Prostate gland (tissue), 2 donors: ENCODE measurements at regions not wholly inside any gene's neighbourhood (a gene's known extent, or its start where the extent isn't known, plus 50 kb on each side); places are given as distances from the start of the nearest gene placed in this dataset.

Experiments
- DNase-seq: peaks from one replicate; pipeline ENCODE4 v3.0.0-alpha.2; 2019; ENCODE audit warnings: low spot score
- H3K27ac ChIP-seq, 2 donors: fragments of 200-600 bp; sonication (generic); 2 replicates each; pipeline ENCODE4 v1.5.1; 2017 to 2019
- H3K27me3 ChIP-seq: fragments of 200-600 bp; sonication (generic); replicated peaks from 2 replicates; pipeline ENCODE4 v1.5.1; 2019; ENCODE audit not compliant: insufficient read depth
- H3K36me3 ChIP-seq, 2 donors: fragments of 200-600 bp; sonication (generic); 1 replicate in 1 of 2; 2 replicates in 1 of 2; pipeline versions ENCODE4 v1.5.1 to v1.8.1; 2017 to 2019
- H3K4me1 ChIP-seq: fragments of 200-600 bp; sonication (generic); replicated peaks from 2 replicates; pipeline ENCODE4 v1.5.1; 2019
- H3K4me3 ChIP-seq, 2 donors: fragments of 200-600 bp; sonication (generic); 2 replicates each; pipeline ENCODE4 v1.5.1; 2017 to 2019
- H3K9me3 ChIP-seq: fragments of 200-600 bp; sonication (generic); 2 replicates; pipeline ENCODE4 v1.5.1; 2017
- CTCF ChIP-seq, 4 experiments: fragments of 200-600 bp in 2 of 4; fragments of 450-650 bp in 2 of 4; sonication (generic) in 2 of 4; IDR thresholded peaks; 1 replicate in 3 of 4; 2 replicates in 1 of 4; pipeline ENCODE4 v1.5.1; 2016 to 2019; ENCODE audit warnings: antibody characterized with exemption in 4 of 4, mild to moderate bottlenecking in 2 of 4, moderate library complexity in 2 of 4
- POLR2A ChIP-seq: fragments of 450-650 bp; IDR thresholded peaks from one replicate; pipeline ENCODE4 v1.6.1; 2016; ENCODE audit warnings: antibody characterized with exemption, mild to moderate bottlenecking
- POLR2AphosphoS5 ChIP-seq: sonication (generic); formaldehyde crosslinking; IDR thresholded peaks from one replicate; pipeline ENCODE4 v1.6.1; 2017; ENCODE audit warnings: antibody characterized with exemption
- WGBS: methylation state at CpG from one replicate; pipeline ENCODE4 v1.1.5; 2018; 5-methylcytosine and 5-hydroxymethylcytosine counted together
- intact Hi-C: fragments of 100-400 bp; cut with DNase I; formaldehyde crosslinking; loops from one replicate; pipeline ENCODE4 v1.14.2; 2022

GRCh38 chr5:61673007-61673735 is 341.1 kb downstream of the ZSWIM6 start:
- no peak for DNase-seq
- TF ChIP-seq CTCF (IDR thresholded peaks at IDR 0.05) (no peak), POLR2A (no peak)
- Histone ChIP-seq H3K9me3 (no peaks in the 10 kb centered on the region), H3K36me3 (no peaks in the 10 kb centered on the region), H3K4me1 (no peaks in the 10 kb centered on the region), H3K27ac (no peak overlapping the region), H3K27me3 (no peaks in the 10 kb centered on the region), H3K4me3 (no peak overlapping the region)
- 81% methylated on average over 9 of the region's 9 CpGs for WGBS
- intact Hi-C loops, result no loop called here

GRCh38 chr5:61674378-61674777 is 342.3 kb downstream of the ZSWIM6 start:
- no peak overlapping the region for H3K4me3 ChIP-seq
- no peaks in the 10 kb centered on the region for H3K36me3 ChIP-seq
- H3K9me3 ChIP-seq, result no peaks in the 10 kb centered on the region
- H3K27me3 ChIP-seq, result no peaks in the 10 kb centered on the region
- H3K4me1 ChIP-seq, result no peaks in the 10 kb centered on the region
- intact Hi-C loops, result no loop called here
- TF ChIP-seq POLR2A (no peak), POLR2AphosphoS5 (no peak), CTCF (IDR thresholded peaks at IDR 0.05) (no peak)
- DNase-seq, result no peak
- WGBS, result 82% methylated on average over 4 of the region's 4 CpGs
- H3K27ac ChIP-seq, result no peak overlapping the region

DNA sequence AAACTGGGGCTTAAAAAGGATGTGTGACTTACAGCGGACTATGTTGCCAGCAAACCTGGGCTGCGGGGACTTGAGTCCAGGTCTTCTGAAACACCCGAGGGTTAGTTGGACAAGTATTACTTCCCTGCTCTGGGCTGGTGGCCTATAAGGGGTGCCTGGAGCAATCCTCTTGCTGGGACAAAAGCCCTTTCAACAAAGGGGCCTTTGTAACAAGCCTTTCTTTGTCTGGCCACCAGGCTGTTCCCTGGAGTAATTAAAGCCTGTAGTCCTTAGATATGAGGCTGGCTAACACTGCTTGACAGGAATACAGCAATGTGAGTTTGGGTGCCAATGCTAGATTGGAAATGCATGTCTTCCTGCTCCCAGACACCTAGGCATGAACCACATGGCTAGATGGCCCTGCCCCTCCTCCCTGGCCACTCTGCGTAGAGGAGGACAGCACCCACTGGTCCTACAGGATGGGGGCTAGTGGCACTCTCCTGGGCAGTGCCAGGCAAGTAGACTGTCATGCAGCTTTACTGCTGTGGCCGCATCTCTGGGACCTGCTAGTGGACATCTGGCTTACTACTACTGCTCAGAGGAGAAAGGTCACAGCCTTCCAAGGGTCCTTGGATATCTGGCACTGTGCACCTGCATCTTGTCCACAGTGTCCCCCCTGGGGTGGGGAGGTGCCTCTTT is 343.1 kb downstream of the ZSWIM6 start:
- H3K4me3 ChIP-seq, result no peak overlapping the region
- no peaks in the 10 kb centered on the region for H3K4me1 ChIP-seq
- WGBS, result 55% methylated on average over 4 of the region's 5 CpGs
- no peak for DNase-seq
- intact Hi-C loops, result no loop called here
- no peak overlapping the region for H3K27ac ChIP-seq
- TF ChIP-seq POLR2AphosphoS5, result no peak
- TF ChIP-seq POLR2A, result no peak
- TF ChIP-seq CTCF (IDR thresholded peaks at IDR 0.05), result peak in 1 of 4 experiments; percentile 4
- H3K9me3 ChIP-seq, result no peaks in the 10 kb centered on the region
- no peaks in the 10 kb centered on the region for H3K27me3 ChIP-seq
- no peaks in the 10 kb centered on the region for H3K36me3 ChIP-seq

DNA sequence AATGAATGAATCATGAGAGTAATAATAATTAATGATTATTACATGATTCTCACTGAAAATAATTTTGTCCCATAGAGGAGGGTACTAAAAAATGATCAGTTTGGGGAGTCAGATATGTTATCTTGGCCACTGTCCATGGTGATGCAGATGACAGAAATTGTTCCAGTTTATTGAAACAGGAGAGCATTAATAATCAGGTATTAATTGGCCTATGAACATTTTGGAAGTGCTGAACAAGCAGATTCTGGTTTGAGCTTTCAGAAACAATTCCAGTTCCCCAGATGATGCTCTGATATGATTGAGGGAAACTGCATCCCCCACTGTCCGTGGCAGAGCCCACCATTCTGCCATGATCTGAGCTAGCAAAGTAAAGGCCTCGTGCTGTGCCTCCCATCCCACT is 345.2 kb downstream of the ZSWIM6 start:
- Histone ChIP-seq H3K9me3 (no peaks in the 10 kb centered on the region), H3K27ac (no peak overlapping the region), H3K4me3 (no peak overlapping the region), H3K4me1 (no peaks in the 10 kb centered on the region), H3K27me3 (no peaks in the 10 kb centered on the region), H3K36me3 (no peaks in the 10 kb centered on the region)
- intact Hi-C loops, result no loop called here
- DNase-seq, result no peak
- 95% methylated on average over 2 of the region's 2 CpGs for WGBS
- TF ChIP-seq CTCF (IDR thresholded peaks at IDR 0.05), result no peak
- no peak for TF ChIP-seq POLR2A
- TF ChIP-seq POLR2AphosphoS5, result no peak

DNA sequence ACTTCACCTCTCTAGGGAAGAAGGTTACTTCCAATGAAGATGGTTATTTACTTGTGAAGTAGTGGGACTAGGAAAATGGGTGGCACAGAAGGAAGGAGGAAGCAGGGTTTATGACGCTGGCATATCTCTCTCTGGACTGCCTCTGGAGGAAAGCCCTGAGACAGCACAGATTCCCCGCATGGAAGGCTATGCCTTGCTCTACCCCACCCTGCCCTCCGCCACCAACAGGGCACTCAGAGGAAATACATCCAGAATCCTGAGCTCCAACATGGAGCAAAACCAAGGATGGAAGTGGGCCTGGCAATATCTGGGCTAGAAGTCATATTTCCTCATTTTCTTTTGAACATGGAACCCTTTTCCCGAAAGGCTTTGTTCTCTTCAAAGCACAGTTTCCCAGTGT is 346.9 kb downstream of the ZSWIM6 start:
- no peaks in the 10 kb centered on the region for H3K27me3 ChIP-seq
- no peak overlapping the region for H3K27ac ChIP-seq
- no peaks in the 10 kb centered on the region for H3K4me1 ChIP-seq
- H3K9me3 ChIP-seq, result no peaks in the 10 kb centered on the region
- no peak for TF ChIP-seq POLR2AphosphoS5
- no peak for TF ChIP-seq CTCF (IDR thresholded peaks at IDR 0.05)
- DNase-seq, result no peak
- intact Hi-C loops, result no loop called here
- no peaks in the 10 kb centered on the region for H3K36me3 ChIP-seq
- H3K4me3 ChIP-seq, result no peak overlapping the region
- 91% methylated on average over 4 of the region's 4 CpGs for WGBS
